GM23338 (cell line): ENCODE measurements at regions not wholly inside any gene's neighbourhood (a gene's known extent, or its start where the extent isn't known, plus 50 kb on each side); places are given as distances from the start of the nearest gene placed in this dataset.

ENCODE experiments used
- ATAC-seq: fragments of 200-7000 bp; cut with Tn5 transposase; 3 replicates; pipeline ENCODE4 v1.9.1; 2020
- DNase-seq: peaks from one replicate; pipeline ENCODE4 v3.0.0-alpha.2; 2015; ENCODE audit warnings: low spot score
- H2AFZ ChIP-seq: fragments of 200-600 bp; sonication (generic); 2 replicates; pipeline ENCODE4 v1.8.0; 2016; ENCODE audit warnings: antibody characterized with exemption, mild to moderate bottlenecking, moderate library complexity
- H3F3A ChIP-seq: fragments of 200-600 bp; sonication (generic); replicated peaks from 2 replicates; pipeline ENCODE4 v1.8.0; 2017; ENCODE audit warnings: antibody characterized with exemption, mixed run types, low read depth
- H3K27ac ChIP-seq: fragments of 200-600 bp; sonication (generic); 2 replicates; pipeline ENCODE4 v1.6.1; 2016; ENCODE audit warnings: low read depth
- H3K27me3 ChIP-seq: fragments of 200-600 bp; sonication (generic); 2 replicates; pipeline ENCODE4 v1.8.0; 2016; ENCODE audit warnings: mild to moderate bottlenecking, mixed run types, moderate library complexity; ENCODE audit not compliant: insufficient read depth
- H3K36me3 ChIP-seq: fragments of 200-600 bp; sonication (generic); 2 replicates; pipeline ENCODE4 v1.8.0; 2016; ENCODE audit warnings: mild to moderate bottlenecking; ENCODE audit not compliant: insufficient read depth
- H3K4me1 ChIP-seq: fragments of 200-600 bp; sonication (generic); 2 replicates; pipeline ENCODE4 v1.8.0; 2016; ENCODE audit warnings: mild to moderate bottlenecking, moderate library complexity; ENCODE audit not compliant: insufficient read depth
- H3K4me2 ChIP-seq: fragments of 200-600 bp; sonication (generic); 2 replicates; pipeline ENCODE4 v1.7.1; 2017; ENCODE audit warnings: mixed run types
- H3K4me3 ChIP-seq: fragments of 200-600 bp; sonication (generic); 2 replicates; pipeline ENCODE4 v1.6.1; 2016; ENCODE audit warnings: mixed run types
- H3K79me2 ChIP-seq: fragments of 200-600 bp; sonication (generic); replicated peaks from 2 replicates; pipeline ENCODE4 v1.8.0; 2017; ENCODE audit warnings: mild to moderate bottlenecking; ENCODE audit not compliant: insufficient read depth
- H3K9me2 ChIP-seq: fragments of 200-600 bp; sonication (generic); 2 replicates; pipeline ENCODE4 v1.8.0; 2017; ENCODE audit not compliant: insufficient read depth
- H4K20me1 ChIP-seq: fragments of 200-600 bp; sonication (generic); replicated peaks from 2 replicates; pipeline ENCODE4 v1.8.0; 2017; ENCODE audit warnings: mild to moderate bottlenecking; ENCODE audit not compliant: insufficient read depth
- H3K27ac Mint-ChIP-seq: 2 replicates; pipeline ENCODE4 v1.8.0; 2020; ENCODE audit warnings: inconsistent platforms, mild to moderate bottlenecking, moderate library complexity, mixed read lengths
- H3K27me3 Mint-ChIP-seq: 3 replicates; pipeline ENCODE4 v1.8.0; 2022; ENCODE audit warnings: low read depth, mild to moderate bottlenecking, moderate library complexity, mixed read lengths, inconsistent platforms; ENCODE audit not compliant: insufficient read depth, poor library complexity
- H3K36me3 Mint-ChIP-seq: 3 replicates; pipeline ENCODE4 v1.8.0; 2021; ENCODE audit warnings: low read depth, mild to moderate bottlenecking, inconsistent platforms, moderate library complexity, mixed read lengths
- H3K4me1 Mint-ChIP-seq: 3 replicates; pipeline ENCODE4 v1.8.0; 2020; ENCODE audit warnings: mild to moderate bottlenecking, inconsistent platforms, mixed read lengths
- H3K4me3 Mint-ChIP-seq: 3 replicates; pipeline ENCODE4 v1.8.0; 2021; ENCODE audit warnings: moderate library complexity, mild to moderate bottlenecking, inconsistent platforms, mixed read lengths
- H3K9me3 Mint-ChIP-seq: 3 replicates; pipeline ENCODE4 v1.8.0; 2020; ENCODE audit warnings: moderate library complexity, mild to moderate bottlenecking, inconsistent platforms, mixed read lengths
- CREB1 ChIP-seq: fragments of 250-450 bp; sonication (Bioruptor Pico); IDR thresholded peaks from 2 replicates; pipeline ENCODE4 v1.5.0; 2020; ENCODE audit warnings: low read depth, mild to moderate bottlenecking, moderate library complexity
- EZH2 ChIP-seq: fragments of 200-600 bp; sonication (generic); IDR thresholded peaks from one replicate; pipeline ENCODE4 v1.8.0; 2017; ENCODE audit warnings: antibody characterized with exemption, mild to moderate bottlenecking, low read depth; ENCODE audit not compliant: unreplicated experiment
- EZH2phosphoT487 ChIP-seq: fragments of 200-600 bp; sonication (generic); IDR thresholded peaks from one replicate; pipeline ENCODE4 v1.8.1; 2018; ENCODE audit warnings: antibody characterized with exemption; ENCODE audit not compliant: unreplicated experiment
- JUNB ChIP-seq: IDR thresholded peaks from one replicate; pipeline ENCODE4 v1.6.1; 2016; ENCODE audit warnings: antibody characterized with exemption; ENCODE audit not compliant: unreplicated experiment
- NANOG ChIP-seq: IDR thresholded peaks from 2 replicates; pipeline ENCODE4 v1.6.1; 2016; ENCODE audit warnings: antibody characterized with exemption, borderline replicate concordance
- POLR2AphosphoS5 ChIP-seq: IDR thresholded peaks from 2 replicates; pipeline ENCODE4 v1.6.1; 2016; ENCODE audit warnings: antibody characterized with exemption, low read depth
- STAT1 ChIP-seq: IDR thresholded peaks from one replicate; pipeline ENCODE4 v1.6.1; 2016; ENCODE audit warnings: antibody characterized with exemption; ENCODE audit not compliant: unreplicated experiment
- ZNF114 ChIP-seq: fragments of 250-450 bp; sonication (Bioruptor Pico); IDR thresholded peaks from 2 replicates; pipeline ENCODE4 v1.5.0; 2020; ENCODE audit warnings: mild to moderate bottlenecking, moderate library complexity
- ZNF331 ChIP-seq: fragments of 250-450 bp; sonication (Bioruptor Pico); IDR thresholded peaks from 2 replicates; pipeline ENCODE4 v1.5.0; 2020; ENCODE audit warnings: low read depth, mild to moderate bottlenecking, moderate library complexity
- TF ChIP-seq, protein P1 (sequence below), 2 experiments: fragments of 200-600 bp in 1 of 2; sonication (generic) in 1 of 2; conservative IDR thresholded peaks; 2 replicates each; pipeline versions ENCODE4 v1.5.1 to v1.6.1; 2016 to 2017; ENCODE audit warnings: antibody characterized with exemption in 2 of 2, low read depth in 2 of 2, mild to moderate bottlenecking in 2 of 2, moderate library complexity in 1 of 2
- TF ChIP-seq, protein P2 (sequence below): IDR thresholded peaks from 2 replicates; pipeline ENCODE4 v1.6.1; 2016; ENCODE audit warnings: antibody characterized with exemption

DNA sequence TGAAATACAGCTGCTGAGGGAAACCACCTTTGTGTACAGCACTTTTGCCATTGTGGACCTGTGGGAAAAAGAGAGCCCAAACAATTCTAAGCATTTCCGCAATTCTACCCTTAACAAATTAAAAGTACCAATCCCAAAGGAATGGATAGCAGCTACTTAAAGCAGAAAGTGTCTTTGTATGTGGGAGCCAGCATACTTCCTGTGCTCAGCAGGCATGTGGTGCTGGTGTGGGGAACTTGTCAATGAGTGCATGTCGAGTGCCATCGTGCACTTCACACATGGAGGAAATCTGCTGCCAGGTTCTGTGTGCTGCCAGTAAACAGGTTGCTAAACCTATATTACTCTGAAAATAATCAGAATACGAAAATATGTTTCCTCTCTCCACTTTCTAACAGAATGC lies 399.0 kb downstream of the LRRC70 start (continued):
- no peak for TF ChIP-seq EZH2phosphoT487
- TF ChIP-seq ZNF331 (CRISPR knock-in tag): no peak
- peak; percentile 49; the same call in 1 of the 2 replicates for TF ChIP-seq NANOG

DNA sequence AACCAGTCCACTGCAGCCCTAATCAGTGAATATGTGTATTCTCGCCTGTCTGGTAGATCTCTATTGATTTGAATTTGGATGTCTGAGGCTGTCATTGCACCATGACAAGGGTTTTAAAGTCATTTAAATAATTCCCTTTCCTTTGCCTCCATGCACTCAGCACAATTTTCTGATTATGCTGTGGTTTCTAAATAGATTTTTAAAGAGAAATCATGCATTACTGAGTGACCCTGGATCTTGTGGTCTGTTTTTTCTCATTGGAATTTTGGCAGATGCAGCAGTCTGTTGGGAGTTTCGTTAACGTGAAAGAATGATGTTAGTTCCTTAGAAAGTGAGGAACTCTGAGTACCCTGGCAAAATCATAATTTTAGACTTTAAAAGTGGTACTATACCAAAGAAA lies 396.0 kb downstream of the LRRC70 start:
- Histone ChIP-seq H3K36me3 (no peaks in the 10 kb centered on the region), H3K27me3 (no peaks in the 10 kb centered on the region), H3K27ac (no peak overlapping the region), H3K4me2 (no peak overlapping the region), H3K79me2 (no peaks in the 10 kb centered on the region), H2AFZ (no peak overlapping the region), H3K4me3 (no peak overlapping the region), H3F3A (no peaks in the 10 kb centered on the region), H4K20me1 (no peaks in the 10 kb centered on the region), H3K9me2 (peaks cover 12% of the 10 kb centered on the region), H3K4me1 (peaks cover 5% of the 10 kb centered on the region; the same call in 1 of the 2 replicates)
- Mint-ChIP-seq H3K27me3 (peaks cover 2% of the 10 kb centered on the region), H3K4me1 (peaks cover 17% of the 10 kb centered on the region; the same call in 2 of the 3 replicates), H3K9me3 (peaks cover 8% of the 10 kb centered on the region; the same call in 2 of the 3 replicates), H3K36me3 (peaks cover 2% of the 10 kb centered on the region; the same call in 2 of the 3 replicates), H3K4me3 (no peak overlapping the region), H3K27ac (no peak overlapping the region)
- DNase-seq: no peak
- ATAC-seq: no peak
- TF ChIP-seq EZH2phosphoT487 (no peak), NANOG (no peak), JUNB (no peak), POLR2AphosphoS5 (no peak), CREB1 (no peak)
- TF ChIP-seq, protein P1, sequence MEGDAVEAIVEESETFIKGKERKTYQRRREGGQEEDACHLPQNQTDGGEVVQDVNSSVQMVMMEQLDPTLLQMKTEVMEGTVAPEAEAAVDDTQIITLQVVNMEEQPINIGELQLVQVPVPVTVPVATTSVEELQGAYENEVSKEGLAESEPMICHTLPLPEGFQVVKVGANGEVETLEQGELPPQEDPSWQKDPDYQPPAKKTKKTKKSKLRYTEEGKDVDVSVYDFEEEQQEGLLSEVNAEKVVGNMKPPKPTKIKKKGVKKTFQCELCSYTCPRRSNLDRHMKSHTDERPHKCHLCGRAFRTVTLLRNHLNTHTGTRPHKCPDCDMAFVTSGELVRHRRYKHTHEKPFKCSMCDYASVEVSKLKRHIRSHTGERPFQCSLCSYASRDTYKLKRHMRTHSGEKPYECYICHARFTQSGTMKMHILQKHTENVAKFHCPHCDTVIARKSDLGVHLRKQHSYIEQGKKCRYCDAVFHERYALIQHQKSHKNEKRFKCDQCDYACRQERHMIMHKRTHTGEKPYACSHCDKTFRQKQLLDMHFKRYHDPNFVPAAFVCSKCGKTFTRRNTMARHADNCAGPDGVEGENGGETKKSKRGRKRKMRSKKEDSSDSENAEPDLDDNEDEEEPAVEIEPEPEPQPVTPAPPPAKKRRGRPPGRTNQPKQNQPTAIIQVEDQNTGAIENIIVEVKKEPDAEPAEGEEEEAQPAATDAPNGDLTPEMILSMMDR (conservative IDR thresholded peaks at IDR 0.05; ENCODE audit: low read depth in 2 of 2): no peak
- TF ChIP-seq, protein P2, sequence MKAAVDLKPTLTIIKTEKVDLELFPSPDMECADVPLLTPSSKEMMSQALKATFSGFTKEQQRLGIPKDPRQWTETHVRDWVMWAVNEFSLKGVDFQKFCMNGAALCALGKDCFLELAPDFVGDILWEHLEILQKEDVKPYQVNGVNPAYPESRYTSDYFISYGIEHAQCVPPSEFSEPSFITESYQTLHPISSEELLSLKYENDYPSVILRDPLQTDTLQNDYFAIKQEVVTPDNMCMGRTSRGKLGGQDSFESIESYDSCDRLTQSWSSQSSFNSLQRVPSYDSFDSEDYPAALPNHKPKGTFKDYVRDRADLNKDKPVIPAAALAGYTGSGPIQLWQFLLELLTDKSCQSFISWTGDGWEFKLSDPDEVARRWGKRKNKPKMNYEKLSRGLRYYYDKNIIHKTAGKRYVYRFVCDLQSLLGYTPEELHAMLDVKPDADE: no peak

DNA sequence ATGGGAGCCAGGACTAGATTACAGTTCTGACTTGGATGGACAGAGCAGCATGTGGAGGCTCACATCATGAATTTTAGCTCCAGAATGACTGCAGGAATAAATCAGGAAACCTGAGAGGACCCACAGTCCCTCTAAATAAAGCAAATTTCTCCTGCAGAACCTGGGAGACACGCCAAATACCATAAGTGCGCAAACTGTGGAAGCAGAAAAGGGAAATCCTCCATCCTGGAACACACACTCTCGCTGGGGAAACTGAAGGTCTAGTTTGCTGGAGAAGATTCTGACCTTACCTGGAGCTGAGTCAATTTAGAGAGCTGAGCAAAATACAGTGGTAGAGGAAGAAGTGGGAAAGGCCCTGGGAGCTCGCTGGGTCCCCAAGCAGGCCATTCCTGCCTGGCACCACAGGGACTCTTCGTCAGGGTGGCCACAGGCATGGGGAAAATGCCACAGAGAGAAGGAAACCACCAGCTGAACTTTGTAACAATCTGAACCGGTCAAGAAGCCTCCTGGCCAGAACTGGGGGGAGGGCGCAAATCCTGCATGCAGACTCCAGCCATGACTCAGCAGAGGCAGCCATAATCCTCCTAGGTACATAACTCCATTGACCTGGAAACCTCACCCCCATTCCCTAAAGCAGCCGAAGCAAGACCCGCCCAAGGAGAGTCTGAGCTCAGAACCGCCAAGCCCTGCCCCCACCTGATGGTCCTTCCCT lies 390.9 kb downstream of the LRRC70 start:
- H3K4me1 ChIP-seq: no peaks in the 10 kb centered on the region
- H3K4me3 ChIP-seq: no peak overlapping the region
- Mint-ChIP-seq H3K4me1 (peaks cover 4% of the 10 kb centered on the region; the same call in 2 of the 3 replicates), H3K4me3 (no peak overlapping the region), H3K27ac (peak overlapping the region; percentile 48; the same call in 1 of the 2 replicates), H3K9me3 (peaks cover 35% of the 10 kb centered on the region), H3K36me3 (peaks cover 20% of the 10 kb centered on the region), H3K27me3 (no peaks in the 10 kb centered on the region)
- H2AFZ ChIP-seq: 0 out of 2 replicates have a peak overlapping the region, but pooled peaks have one; percentile 7
- H3K27me3 ChIP-seq: no peaks in the 10 kb centered on the region
- H3K79me2 ChIP-seq: no peaks in the 10 kb centered on the region
- no peaks in the 10 kb centered on the region for H4K20me1 ChIP-seq
- no peak for DNase-seq
- H3K9me2 ChIP-seq: peaks cover 16% of the 10 kb centered on the region
- no peak for ATAC-seq
- H3K4me2 ChIP-seq: no peak overlapping the region
- peaks cover 13% of the 10 kb centered on the region for H3K36me3 ChIP-seq
- no peak overlapping the region for H3K27ac ChIP-seq
- H3F3A ChIP-seq: no peaks in the 10 kb centered on the region
- TF ChIP-seq POLR2AphosphoS5: no peak
- no peak for TF ChIP-seq CREB1
- TF ChIP-seq, protein P1 (conservative IDR thresholded peaks at IDR 0.05; ENCODE audit: low read depth in 2 of 2): no peak
- no peak for TF ChIP-seq EZH2
- TF ChIP-seq ZNF114: no peak
- no peak for TF ChIP-seq STAT1
- TF ChIP-seq EZH2phosphoT487: no peak
- no peak for TF ChIP-seq ZNF331 (CRISPR knock-in tag)
- TF ChIP-seq NANOG: no peak
